K562 (cell line): ENCODE measurements at regions not wholly inside any gene's neighbourhood (a gene's known extent, or its start where the extent isn't known, plus 50 kb on each side); places are given as distances from the start of the nearest gene placed in this dataset.

ENCODE experiments used
- ATAC-seq: fragments of 200-7000 bp; cut with Tn5 transposase; 3 replicates; pipeline ENCODE4 v1.9.1; 2020; ENCODE audit warnings: moderate library complexity
- BruUV-seq: library from RNA; stranded (reverse); fragments of 400-500 nt; replicated peaks from 2 replicates; lab custom pipeline; 2021; lab: Mats Ljungman, UMichigan
- CTCF ChIA-PET: fragments of 300-600 bp; formaldehyde crosslinking; extraction: SDS; loops from one replicate; lab custom pipeline; 2021; ENCODE audit warnings: low intra/inter-chr PET ratio; lab: Yijun Ruan, JAX
- POLR2A ChIA-PET: fragments of 300-600, 350-650 bp; sonication (Branson Sonifier 250); formaldehyde crosslinking; extraction: SDS; loops from one replicate; lab custom pipeline; 2021; ENCODE audit warnings: antibody characterized with exemption, inconsistent platforms; lab: Yijun Ruan, JAX
- DNase-seq, 4 experiments: peaks; one replicate each; pipeline versions ENCODE4 v3.0.0 to v3.0.0-alpha.2; 2011 to 2018; ENCODE audit warnings: low spot score in 3 of 4, mixed read lengths in 3 of 4; ENCODE audit errors: extremely low read depth in 1 of 4
- FAIRE-seq: peaks from 2 replicates; lab custom pipeline; 2011; peaks lifted over from hg19 to GRCh38; lab: Jason Lieb, UNC
- H2AFZ ChIP-seq: 2 replicates; pipeline ENCODE4 v1.6.0; 2011; ENCODE audit warnings: low read depth, low read length, control low read depth, inconsistent platforms
- H3K27ac ChIP-seq: fragments of 200-600 bp; 3 replicates; pipeline ENCODE4 v1.8.0; 2011; ENCODE audit warnings: low read depth, mild to moderate bottlenecking, control low read depth, inconsistent platforms, low read length, moderate library complexity, mixed read lengths; ENCODE audit errors: extremely low read depth
- H3K27me3 ChIP-seq, 2 experiments: fragments of 300-600 bp in 1 of 2; 2 replicates in 1 of 2; 3 replicates in 1 of 2; pipeline versions ENCODE4 v1.6.0 to v1.8.0; 2011; ENCODE audit warnings: inconsistent platforms in 2 of 2, low read length in 2 of 2, mild to moderate bottlenecking in 1 of 2, mixed read lengths in 1 of 2, moderate library complexity in 1 of 2; ENCODE audit not compliant: control insufficient read depth in 2 of 2, insufficient read depth in 2 of 2
- H3K36me3 ChIP-seq: fragments of 300-600 bp; 3 replicates; pipeline ENCODE4 v1.8.0; 2011; ENCODE audit warnings: mild to moderate bottlenecking, low read length, inconsistent platforms; ENCODE audit not compliant: control insufficient read depth, insufficient read depth
- H3K4me1 ChIP-seq, 2 experiments: fragments of 200-600 bp in 1 of 2; replicated peaks in 1 of 2; 2 replicates in 1 of 2; 3 replicates in 1 of 2; pipeline versions ENCODE4 v1.5.1 to v1.8.0; 2011; ENCODE audit warnings: inconsistent platforms in 2 of 2, low read length in 2 of 2, mild to moderate bottlenecking in 1 of 2, mixed read lengths in 1 of 2, moderate library complexity in 1 of 2; ENCODE audit not compliant: control insufficient read depth in 2 of 2, insufficient read depth in 2 of 2
- H3K4me2 ChIP-seq: 2 replicates; pipeline ENCODE4 v1.6.1; 2011; ENCODE audit warnings: low read length, control low read depth, inconsistent platforms, mixed read lengths; ENCODE audit not compliant: insufficient read depth
- H3K4me3 ChIP-seq: fragments of 200-600 bp; sonication (generic), shearing (Covaris generic); 2 replicates; pipeline ENCODE4 v1.5.1; 2016; ENCODE audit warnings: control low read depth, inconsistent platforms
- H3K79me2 ChIP-seq: fragments of 200-600 bp; 3 replicates; pipeline ENCODE4 v1.8.0; 2011; ENCODE audit warnings: low read length, inconsistent platforms; ENCODE audit not compliant: control insufficient read depth, insufficient read depth
- H3K9ac ChIP-seq, 2 experiments: 2 replicates each; pipeline versions ENCODE4 v1.6.0 to v1.6.1; 2011; ENCODE audit warnings: low read depth in 2 of 2, low read length in 2 of 2, control low read depth in 1 of 2, inconsistent platforms in 1 of 2, mild to moderate bottlenecking in 1 of 2, mixed read lengths in 1 of 2; ENCODE audit not compliant: insufficient read depth in 1 of 2
- H3K9me1 ChIP-seq: one replicate; pipeline ENCODE4 v1.6.0; 2011; ENCODE audit warnings: inconsistent platforms, mild to moderate bottlenecking, low read length, moderate library complexity; ENCODE audit not compliant: control insufficient read depth, insufficient read depth
- H3K9me3 ChIP-seq: replicated peaks from 2 replicates; pipeline ENCODE4 v1.5.1; 2011; ENCODE audit warnings: low read depth, low read length, inconsistent platforms; ENCODE audit not compliant: control insufficient read depth, insufficient read depth
- H4K20me1 ChIP-seq: replicated peaks from 2 replicates; pipeline ENCODE4 v1.6.1; 2011; ENCODE audit warnings: low read length, inconsistent platforms, mixed read lengths; ENCODE audit not compliant: control insufficient read depth, insufficient read depth
- RCOR1 ChIP-seq, 2 experiments: IDR thresholded peaks; 2 replicates each; pipeline ENCODE4 v1.6.1; 2012; ENCODE audit warnings: low read depth in 2 of 2, low read length in 2 of 2, borderline replicate concordance in 1 of 2, improper control_type of control experiment in 1 of 2
- ZBTB9 ChIP-seq: fragments of 450-650 bp; formaldehyde crosslinking; IDR thresholded peaks from 2 replicates; pipeline ENCODE4 v1.4.0; 2020; ENCODE audit warnings: mild to moderate bottlenecking, moderate library complexity
- ZNF175 ChIP-seq: fragments of 200-800 bp; sonication (Bioruptor generic); IDR thresholded peaks from 2 replicates; pipeline ENCODE4 v1.6.1; 2016; ENCODE audit warnings: low read depth, mild to moderate bottlenecking, missing genetic modification characterization, missing compliant biosample characterization
- WGBS: fragments of 100-300 bp; shearing (Covaris generic); methylation state at CpG from one replicate; pipeline ENCODE4 v1.1.6; 2016; ENCODE audit warnings: low coverage, mixed read lengths; ENCODE audit not compliant: insufficient coverage; ENCODE audit errors: missing lambda C conversion rate; 5-methylcytosine and 5-hydroxymethylcytosine counted together
- in situ Hi-C: fragments of 300-500 bp; cut with MboI; formaldehyde crosslinking; loops from 4 replicates; pipeline ENCODE4 v1.15.0; 2018; ENCODE audit warnings: inconsistent platforms, mixed read lengths
- intact Hi-C: fragments of 100-400 bp; cut with micrococcal nuclease; formaldehyde crosslinking; loops from 2 replicates; pipeline ENCODE4 v1.14.2; 2022

GRCh38 chr6:21505574-21505990 lies 88.0 kb upstream of the SOX4 start:
- H3K36me3 ChIP-seq = no peaks in the 10 kb centered on the region
- BruUV-seq = no TSS peak
- no peak overlapping the region for H3K4me2 ChIP-seq
- H3K9me1 ChIP-seq = no peaks in the 10 kb centered on the region
- in situ Hi-C loops = no loop called here
- 0 out of 5 replicates have a peak, but pooled peaks cover 0 to 9% of the 10 kb centered on the region in 2 experiments for H3K27me3 ChIP-seq
- 2% methylated on average over 5 of the region's 5 CpGs for WGBS
- no peaks in the 10 kb centered on the region for H4K20me1 ChIP-seq
- TF ChIP-seq ZBTB9 (CRISPR knock-in tag) = no peak
- no peak for TF ChIP-seq ZNF175 (CRISPR knock-in tag)
- no peak overlapping the region for H3K27ac ChIP-seq
- ATAC-seq (no peak), FAIRE-seq (peak; percentile 52), DNase-seq (no peak)
- POLR2A ChIA-PET = interaction anchor here (0.9 kb wide), 1 partner anchor 9 kb away, joined by 3 read pairs; no protein-coding TSS in a partner anchor
- CTCF ChIA-PET = no interaction called here
- no peak overlapping the region for H3K9ac ChIP-seq
- no peak overlapping the region for H2AFZ ChIP-seq
- H3K4me1 ChIP-seq = no peaks in the 10 kb centered on the region
- H3K4me3 ChIP-seq = no peak overlapping the region
- no peaks in the 10 kb centered on the region for H3K9me3 ChIP-seq
- no peaks in the 10 kb centered on the region for H3K79me2 ChIP-seq
- intact Hi-C loops = no loop called here

DNA sequence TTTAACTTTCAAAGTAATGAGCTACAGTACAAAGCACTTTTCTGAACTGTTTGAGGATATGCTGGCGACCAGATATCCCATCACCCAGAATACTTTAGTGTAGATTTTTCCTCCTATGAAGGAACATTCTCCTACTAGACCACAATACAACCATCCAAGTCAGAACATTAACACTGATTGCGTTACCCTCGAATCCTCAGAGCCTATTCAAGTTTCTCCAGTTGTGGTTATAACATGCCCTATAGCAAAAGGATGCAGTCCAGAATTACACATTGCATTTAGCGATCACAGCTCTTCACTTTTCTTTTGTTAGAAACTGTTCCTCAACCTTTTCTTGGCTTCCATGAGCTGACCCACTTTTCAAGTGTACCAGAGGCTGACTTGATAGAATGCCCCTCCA lies 87.4 kb upstream of the SOX4 start:
- no TSS peak for BruUV-seq
- CTCF ChIA-PET = no interaction called here
- no peak overlapping the region for H3K27ac ChIP-seq
- no peaks in the 10 kb centered on the region for H3K9me1 ChIP-seq
- no peak overlapping the region for H3K9ac ChIP-seq
- intact Hi-C loops (no loop called here), in situ Hi-C loops (no loop called here)
- 0 out of 5 replicates have a peak, but pooled peaks cover 0 to 4% of the 10 kb centered on the region in 2 experiments for H3K27me3 ChIP-seq
- H3K4me1 ChIP-seq = no peaks in the 10 kb centered on the region
- 0% methylated on average over 4 of the region's 4 CpGs for WGBS
- DNase-seq (no peak), FAIRE-seq (no peak), ATAC-seq (no peak)
- H3K36me3 ChIP-seq = no peaks in the 10 kb centered on the region
- no peak for TF ChIP-seq RCOR1 (IDR thresholded peaks at IDR 0.05; ENCODE audit: borderline replicate concordance in 1 of 2, low read depth in 2 of 2, low read length in 2 of 2)
- TF ChIP-seq, all 486 proteins: peak for 0
- H4K20me1 ChIP-seq = no peaks in the 10 kb centered on the region
- POLR2A ChIA-PET = interaction anchor here (0.9 kb wide), 1 partner anchor 10 kb away, joined by 3 read pairs; no protein-coding TSS in a partner anchor
- H2AFZ ChIP-seq = no peak overlapping the region
- no peaks in the 10 kb centered on the region for H3K9me3 ChIP-seq
- no peak overlapping the region for H3K4me3 ChIP-seq
- H3K4me2 ChIP-seq = no peak overlapping the region
- H3K79me2 ChIP-seq = no peaks in the 10 kb centered on the region
